Kidney epithelial cell (primary cell): ENCODE measurements at regions not wholly inside any gene's neighbourhood (a gene's known extent, or its start where the extent isn't known, plus 50 kb on each side); places are given as distances from the start of the nearest gene placed in this dataset.

ENCODE experiments used
- DNase-seq: peaks from one replicate; pipeline ENCODE4 v3.0.0-alpha.2; 2010; ENCODE audit warnings: low read depth
- H3K27me3 ChIP-seq: 2 replicates; pipeline ENCODE4 v1.6.0; 2011; ENCODE audit warnings: low read length; ENCODE audit not compliant: control insufficient read depth, insufficient read depth
- H3K36me3 ChIP-seq: 2 replicates; pipeline ENCODE4 v1.5.1; 2011; ENCODE audit warnings: low read length; ENCODE audit not compliant: control insufficient read depth, insufficient read depth
- H3K4me3 ChIP-seq: 2 replicates; pipeline ENCODE4 v1.5.1; 2011; ENCODE audit warnings: low read depth, mild to moderate bottlenecking, control low read depth, low read length
- TF ChIP-seq, protein P1 (sequence below): IDR thresholded peaks from 2 replicates; pipeline ENCODE4 v1.5.1; 2011; ENCODE audit warnings: mild to moderate bottlenecking, moderate library complexity, low read length, control low read depth, inconsistent platforms; ENCODE audit not compliant: insufficient read depth, poor library complexity, severe bottlenecking

DNA sequence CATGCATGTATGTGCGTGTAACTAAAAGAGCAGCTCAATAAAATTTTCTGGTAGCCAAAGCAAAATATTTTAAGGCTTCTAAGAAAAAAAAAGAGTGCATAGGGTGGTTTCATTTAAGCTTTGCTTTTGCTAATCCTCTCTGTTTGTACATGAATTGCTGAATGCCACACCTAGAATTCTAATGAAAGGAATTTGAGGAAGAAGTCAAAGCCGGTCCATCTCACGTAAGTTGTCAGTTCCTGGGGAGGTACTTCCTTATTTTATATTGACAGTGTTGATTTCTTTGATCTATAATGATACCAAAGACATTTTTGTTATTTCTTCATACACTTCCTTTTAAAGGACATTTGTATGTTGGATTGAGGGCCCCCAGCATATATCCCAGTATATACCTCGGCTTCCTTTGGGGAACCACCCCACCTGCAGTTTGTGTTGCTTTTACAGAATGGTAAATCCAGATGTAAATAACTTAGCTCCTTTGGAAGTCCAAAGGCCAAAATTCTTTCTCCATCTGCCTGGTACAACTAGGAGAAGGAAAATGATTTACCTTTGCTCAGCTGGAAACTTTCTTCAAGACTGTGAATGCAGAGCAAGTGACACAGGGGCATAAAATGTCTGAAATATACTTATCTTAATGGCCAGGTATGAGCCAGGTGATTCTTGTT is 420.9 kb upstream of the ATP2B1 start:
- Histone ChIP-seq H3K36me3 (no peaks in the 10 kb centered on the region), H3K27me3 (no peaks in the 10 kb centered on the region), H3K4me3 (no peak overlapping the region)
- TF ChIP-seq, protein P1, sequence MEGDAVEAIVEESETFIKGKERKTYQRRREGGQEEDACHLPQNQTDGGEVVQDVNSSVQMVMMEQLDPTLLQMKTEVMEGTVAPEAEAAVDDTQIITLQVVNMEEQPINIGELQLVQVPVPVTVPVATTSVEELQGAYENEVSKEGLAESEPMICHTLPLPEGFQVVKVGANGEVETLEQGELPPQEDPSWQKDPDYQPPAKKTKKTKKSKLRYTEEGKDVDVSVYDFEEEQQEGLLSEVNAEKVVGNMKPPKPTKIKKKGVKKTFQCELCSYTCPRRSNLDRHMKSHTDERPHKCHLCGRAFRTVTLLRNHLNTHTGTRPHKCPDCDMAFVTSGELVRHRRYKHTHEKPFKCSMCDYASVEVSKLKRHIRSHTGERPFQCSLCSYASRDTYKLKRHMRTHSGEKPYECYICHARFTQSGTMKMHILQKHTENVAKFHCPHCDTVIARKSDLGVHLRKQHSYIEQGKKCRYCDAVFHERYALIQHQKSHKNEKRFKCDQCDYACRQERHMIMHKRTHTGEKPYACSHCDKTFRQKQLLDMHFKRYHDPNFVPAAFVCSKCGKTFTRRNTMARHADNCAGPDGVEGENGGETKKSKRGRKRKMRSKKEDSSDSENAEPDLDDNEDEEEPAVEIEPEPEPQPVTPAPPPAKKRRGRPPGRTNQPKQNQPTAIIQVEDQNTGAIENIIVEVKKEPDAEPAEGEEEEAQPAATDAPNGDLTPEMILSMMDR = no peak
- DNase-seq = no peak

DNA sequence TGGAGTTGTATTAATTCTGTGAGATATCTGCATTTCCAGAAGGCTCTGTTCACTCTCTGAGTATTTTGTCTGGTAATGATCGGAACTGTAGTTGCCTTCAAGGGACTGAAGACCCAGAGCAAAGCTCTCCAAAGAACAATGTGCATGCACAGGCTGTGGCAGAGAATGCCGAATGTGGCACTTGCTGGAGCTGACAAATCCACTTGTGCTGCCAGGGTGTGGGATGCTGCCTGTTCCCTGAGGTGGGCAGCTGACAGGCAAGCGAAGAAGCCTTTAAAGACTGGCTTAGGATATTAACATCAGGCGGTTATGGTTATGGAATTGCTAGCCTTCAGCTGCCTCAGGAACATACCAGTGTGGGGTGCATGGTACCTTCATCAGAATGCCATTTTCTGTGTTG is 419.9 kb upstream of the ATP2B1 start:
- no peaks in the 10 kb centered on the region for H3K27me3 ChIP-seq
- no peaks in the 10 kb centered on the region for H3K36me3 ChIP-seq
- DNase-seq = no peak
- TF ChIP-seq, protein P1 = no peak
- no peak overlapping the region for H3K4me3 ChIP-seq

DNA sequence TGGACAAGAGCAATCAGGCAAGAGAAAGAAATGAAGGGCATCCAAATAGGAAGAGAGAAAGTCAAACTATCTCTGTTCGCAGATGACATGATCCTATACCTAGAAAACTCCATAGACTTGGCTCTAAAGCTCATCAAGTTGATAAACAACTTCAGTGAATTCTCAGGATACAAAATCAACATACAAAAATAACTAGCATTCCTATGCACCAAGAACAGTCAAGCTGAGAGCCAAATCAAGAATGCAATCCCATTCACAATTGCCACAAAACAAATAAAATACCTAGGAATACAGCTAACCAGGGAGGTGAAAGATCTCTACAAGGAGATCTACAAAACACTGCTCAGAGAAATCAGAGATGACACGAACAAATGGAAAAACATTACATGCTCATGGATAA is 417.5 kb upstream of the ATP2B1 start:
- TF ChIP-seq, protein P1 = no peak
- no peaks in the 10 kb centered on the region for H3K36me3 ChIP-seq
- no peaks in the 10 kb centered on the region for H3K27me3 ChIP-seq
- no peak overlapping the region for H3K4me3 ChIP-seq
- DNase-seq = no peak

DNA sequence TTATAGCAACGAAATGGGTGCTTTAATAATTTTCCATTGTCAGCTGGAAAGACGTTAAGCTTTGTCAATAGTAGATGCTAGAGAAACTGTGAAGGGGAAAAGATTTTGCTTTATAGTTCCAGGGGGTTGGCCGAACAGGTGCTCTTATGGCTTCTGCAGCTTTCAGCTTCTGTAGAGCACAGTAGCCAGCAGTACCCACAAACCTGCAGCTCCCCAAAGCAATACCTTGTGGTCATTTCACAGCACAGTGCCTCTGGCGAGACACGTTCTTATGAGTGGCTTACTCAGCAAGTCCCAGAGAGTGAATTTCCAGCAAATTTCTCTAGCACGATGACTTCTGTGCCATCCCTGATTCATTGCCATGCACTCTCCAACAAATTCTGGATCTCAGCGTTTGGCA is 416.3 kb upstream of the ATP2B1 start:
- Histone ChIP-seq H3K36me3 (no peaks in the 10 kb centered on the region), H3K4me3 (no peak overlapping the region), H3K27me3 (no peaks in the 10 kb centered on the region)
- TF ChIP-seq, protein P1 = no peak
- no peak for DNase-seq

DNA sequence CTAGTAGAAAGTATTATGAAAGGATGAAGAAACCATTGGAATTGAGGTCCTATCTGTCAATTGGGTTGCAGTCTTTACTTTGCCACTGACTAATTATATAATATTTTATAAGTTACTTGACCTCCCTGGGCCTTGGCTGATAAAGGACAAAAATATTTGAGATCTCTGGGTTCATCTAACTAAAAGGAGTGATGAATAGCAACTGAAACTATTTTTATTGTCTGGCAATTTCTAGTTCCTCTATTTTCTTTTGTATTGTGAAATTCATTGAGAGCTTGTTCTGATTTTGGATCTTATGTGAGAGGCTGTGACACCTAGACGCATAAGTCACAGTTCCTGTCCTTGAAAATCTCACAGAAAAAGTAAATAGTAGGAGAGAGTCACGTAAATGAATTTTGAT is 415.7 kb upstream of the ATP2B1 start:
- no peaks in the 10 kb centered on the region for H3K27me3 ChIP-seq
- TF ChIP-seq, protein P1 = no peak
- no peak for DNase-seq
- H3K4me3 ChIP-seq = no peak overlapping the region
- H3K36me3 ChIP-seq = no peaks in the 10 kb centered on the region

DNA sequence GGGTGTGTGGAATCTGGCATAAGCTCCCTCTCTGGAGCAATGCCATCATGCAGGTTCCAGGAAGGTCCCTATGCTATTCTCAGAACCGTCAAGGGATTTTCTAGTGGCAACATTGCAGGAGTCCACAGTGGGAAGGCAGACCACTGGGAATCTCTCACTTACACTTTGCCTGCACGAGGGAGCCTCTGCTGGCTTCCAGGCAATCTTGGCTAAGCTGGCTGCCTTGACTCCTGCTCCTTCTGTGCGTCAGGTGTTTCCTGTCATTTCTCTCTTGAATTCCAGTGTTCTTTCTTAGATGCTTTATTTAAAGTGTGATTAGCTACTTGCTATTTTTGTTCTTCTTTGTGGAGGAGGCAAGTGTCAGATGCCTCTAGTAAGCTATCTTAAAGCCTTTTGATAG is 414.0 kb upstream of the ATP2B1 start:
- H3K36me3 ChIP-seq = no peaks in the 10 kb centered on the region
- no peak for DNase-seq
- H3K27me3 ChIP-seq = no peaks in the 10 kb centered on the region
- no peak overlapping the region for H3K4me3 ChIP-seq
- TF ChIP-seq, protein P1 = no peak
